Suprapubic skin (tissue), 3 donors: ENCODE measurements at regions not wholly inside any gene's neighbourhood (a gene's known extent, or its start where the extent isn't known, plus 50 kb on each side); places are given as distances from the start of the nearest gene placed in this dataset.

Experiments used
- CTCF ChIP-seq, 2 donors: fragments of 200-600 bp in 1 of 2; fragments of 450-650 bp in 1 of 2; sonication (generic) in 1 of 2; IDR thresholded peaks; one replicate each; pipeline ENCODE4 v1.5.1; 2016 to 2019; ENCODE audit warnings: antibody characterized with exemption in 2 of 2, mild to moderate bottlenecking in 1 of 2, moderate library complexity in 1 of 2
- POLR2AphosphoS5 ChIP-seq, 3 donors: sonication (generic); formaldehyde crosslinking; IDR thresholded peaks; one replicate each; pipeline ENCODE4 v1.6.1; 2017; ENCODE audit warnings: antibody characterized with exemption in 3 of 3

GRCh38 chr9:30116673-30117217 lies 2267.7 kb upstream of the ACO1 start:
- TF ChIP-seq CTCF (IDR thresholded peaks at IDR 0.05) (no peak), POLR2AphosphoS5 (IDR thresholded peaks at IDR 0.05) (no peak)
